ENCODE measurements at regions not wholly inside any gene's neighbourhood (a gene's known extent, or its start where the extent isn't known, plus 50 kb on each side); places are given as distances from the start of the nearest gene placed in this dataset.
"Not testable (repeated sequence)": the region's sequence is repeated elsewhere in the genome, so short reads cannot be mapped to it uniquely, and the experiment has no call there.

DNA sequence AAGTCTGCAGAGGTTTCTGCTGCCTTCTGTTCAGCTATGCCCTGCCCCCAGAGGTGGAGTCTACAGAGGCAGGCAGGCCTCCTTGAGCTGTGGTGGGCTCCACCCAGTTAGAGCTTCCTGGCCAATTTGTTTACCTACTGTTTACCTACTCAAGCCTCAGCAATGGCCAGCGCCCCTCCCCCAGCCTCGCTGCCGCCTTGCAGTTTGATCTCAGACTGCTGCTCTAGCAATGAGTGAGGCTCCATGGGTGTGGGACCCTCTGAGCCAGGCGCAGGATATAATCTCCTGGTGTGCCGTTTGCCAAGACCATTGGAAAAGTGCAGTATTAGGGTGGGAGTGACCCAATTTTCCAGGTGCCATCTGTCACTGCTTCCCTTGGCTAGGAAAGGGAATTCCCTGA is 1024.9 kb downstream of the PRIM2 start:
- not testable (repeated sequence) for H3K79me1 ChIP-seq (ENCODE audit: low read depth, low read length); H3K14ac ChIP-seq (ENCODE audit: low read length); H3K4me1 ChIP-seq (ENCODE audit: control insufficient read depth in 2 of 2, insufficient read depth in 1 of 2, low read depth in 1 of 2, low read length in 2 of 2); H2AK5ac ChIP-seq (ENCODE audit: low read depth, low read length); H2BK120ac ChIP-seq (ENCODE audit: low read depth, low read length); DNase-seq (ENCODE audit: low spot score); H2AFZ ChIP-seq (ENCODE audit: low read length); H3K9me3 ChIP-seq (replicated peaks in 1 of 2; ENCODE audit: control insufficient read depth in 2 of 2, insufficient read depth in 1 of 2, low read depth in 1 of 2, low read length in 2 of 2); H3K27me3 ChIP-seq (ENCODE audit: control insufficient read depth in 3 of 3, insufficient read depth in 3 of 3, low read depth in 1 of 3, low read length in 3 of 3); H4K8ac ChIP-seq (ENCODE audit: low read depth, low read length); H2BK12ac ChIP-seq (ENCODE audit: low read length); H4K91ac ChIP-seq (ENCODE audit: low read depth, low read length, poor library complexity); H3K27ac ChIP-seq (replicated peaks; ENCODE audit: low read length); H2BK15ac ChIP-seq (ENCODE audit: low read length); H3K18ac ChIP-seq (ENCODE audit: low read length); H3K4ac ChIP-seq (ENCODE audit: low read length); H3K4me3 ChIP-seq (ENCODE audit: low read length in 2 of 2); H3K4me2 ChIP-seq (ENCODE audit: insufficient read depth, low read length, poor library complexity, severe bottlenecking); H3K36me3 ChIP-seq (replicated peaks in 1 of 2; ENCODE audit: control insufficient read depth in 2 of 2, insufficient read depth in 2 of 2, low read length in 2 of 2); H3K9ac ChIP-seq (ENCODE audit: low read depth, low read length, poor library complexity); H2BK5ac ChIP-seq (ENCODE audit: low read length); H3K23ac ChIP-seq (ENCODE audit: low read depth, low read length, poor library complexity)
- WGBS, 2 donors (ENCODE audit: extremely low coverage in 2 of 2, insufficient read length in 2 of 2, insufficient replicate concordance in 1 of 2): no CpG with 5 or more reads among the region's 5 CpGs

DNA sequence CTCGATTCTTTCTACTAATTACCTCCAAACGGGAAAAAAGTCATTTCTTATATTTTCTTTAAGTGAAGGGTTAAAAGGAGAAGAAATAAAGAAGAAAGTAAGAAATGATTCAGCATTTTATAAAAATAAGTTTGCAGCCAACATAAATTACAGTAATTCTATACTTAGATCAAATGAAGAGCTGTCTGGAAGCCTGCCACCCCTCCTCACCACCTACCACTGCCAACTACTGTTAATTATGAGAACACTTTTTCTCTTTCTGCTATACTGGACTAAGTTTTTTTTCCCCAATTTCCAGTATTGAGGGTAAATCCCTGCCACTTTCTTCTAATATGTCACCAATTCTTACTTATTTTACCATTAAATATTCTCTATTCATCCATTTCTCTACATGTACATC is 1030.1 kb downstream of the PRIM2 start:
- not testable (repeated sequence) for H3K23ac ChIP-seq (ENCODE audit: low read depth, low read length, poor library complexity); H2BK15ac ChIP-seq (ENCODE audit: low read length); H3K9me3 ChIP-seq (replicated peaks in 1 of 2; ENCODE audit: control insufficient read depth in 2 of 2, insufficient read depth in 1 of 2, low read depth in 1 of 2, low read length in 2 of 2); H3K18ac ChIP-seq (ENCODE audit: low read length); H2BK12ac ChIP-seq (ENCODE audit: low read length); H3K36me3 ChIP-seq (replicated peaks in 1 of 2; ENCODE audit: control insufficient read depth in 2 of 2, insufficient read depth in 2 of 2, low read length in 2 of 2); H3K4me2 ChIP-seq (ENCODE audit: insufficient read depth, low read length, poor library complexity, severe bottlenecking); H3K4me1 ChIP-seq (ENCODE audit: control insufficient read depth in 2 of 2, insufficient read depth in 1 of 2, low read depth in 1 of 2, low read length in 2 of 2); H2AFZ ChIP-seq (ENCODE audit: low read length); H3K4me3 ChIP-seq (ENCODE audit: low read length in 2 of 2); H3K27me3 ChIP-seq (ENCODE audit: control insufficient read depth in 3 of 3, insufficient read depth in 3 of 3, low read depth in 1 of 3, low read length in 3 of 3); H2BK120ac ChIP-seq (ENCODE audit: low read depth, low read length); H3K4ac ChIP-seq (ENCODE audit: low read length); H3K27ac ChIP-seq (replicated peaks; ENCODE audit: low read length); DNase-seq (ENCODE audit: low spot score); H4K8ac ChIP-seq (ENCODE audit: low read depth, low read length); H3K14ac ChIP-seq (ENCODE audit: low read length); H3K9ac ChIP-seq (ENCODE audit: low read depth, low read length, poor library complexity); H4K91ac ChIP-seq (ENCODE audit: low read depth, low read length, poor library complexity); H2BK5ac ChIP-seq (ENCODE audit: low read length); H2AK5ac ChIP-seq (ENCODE audit: low read depth, low read length); H3K79me1 ChIP-seq (ENCODE audit: low read depth, low read length)
- WGBS, 2 donors (ENCODE audit: extremely low coverage in 2 of 2, insufficient read length in 2 of 2, insufficient replicate concordance in 1 of 2): no CpG with 5 or more reads among the region's 2 CpGs

DNA sequence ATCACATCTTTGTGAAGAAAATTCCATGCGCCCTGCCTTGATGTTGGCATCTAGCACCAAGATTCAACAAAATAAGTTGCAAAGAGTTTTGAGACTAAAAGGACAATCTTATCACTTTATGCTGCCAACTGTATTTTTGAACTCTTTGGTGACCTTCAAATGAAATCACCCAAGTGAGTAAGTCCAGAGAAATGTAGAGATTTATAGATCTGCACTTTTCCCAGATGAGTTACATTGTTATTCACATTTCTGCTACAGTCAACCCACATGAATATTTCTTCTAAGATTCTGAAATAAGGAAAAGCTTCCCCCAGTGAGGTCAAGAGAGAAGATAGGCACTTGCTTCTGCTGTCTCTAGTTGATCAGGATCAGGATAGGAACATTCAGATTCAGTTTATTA is 1034.2 kb downstream of the PRIM2 start:
- no CpG with 5 or more reads among the region's 1 CpG for WGBS, 2 donors (ENCODE audit: extremely low coverage in 2 of 2, insufficient read length in 2 of 2, insufficient replicate concordance in 1 of 2)
- H2AK5ac ChIP-seq (ENCODE audit: low read depth, low read length); H3K79me1 ChIP-seq (ENCODE audit: low read depth, low read length); H3K23ac ChIP-seq (ENCODE audit: low read depth, low read length, poor library complexity); H3K18ac ChIP-seq (ENCODE audit: low read length); H4K8ac ChIP-seq (ENCODE audit: low read depth, low read length); H3K4me3 ChIP-seq (ENCODE audit: low read length in 2 of 2); H2BK5ac ChIP-seq (ENCODE audit: low read length); H3K9ac ChIP-seq (ENCODE audit: low read depth, low read length, poor library complexity); H3K4ac ChIP-seq (ENCODE audit: low read length); H3K4me1 ChIP-seq (ENCODE audit: control insufficient read depth in 2 of 2, insufficient read depth in 1 of 2, low read depth in 1 of 2, low read length in 2 of 2); H3K27ac ChIP-seq (replicated peaks; ENCODE audit: low read length); H2BK120ac ChIP-seq (ENCODE audit: low read depth, low read length); DNase-seq (ENCODE audit: low spot score); H2BK12ac ChIP-seq (ENCODE audit: low read length); H3K14ac ChIP-seq (ENCODE audit: low read length); H2AFZ ChIP-seq (ENCODE audit: low read length); H3K36me3 ChIP-seq (replicated peaks in 1 of 2; ENCODE audit: control insufficient read depth in 2 of 2, insufficient read depth in 2 of 2, low read length in 2 of 2); H3K27me3 ChIP-seq (ENCODE audit: control insufficient read depth in 3 of 3, insufficient read depth in 3 of 3, low read depth in 1 of 3, low read length in 3 of 3); H3K9me3 ChIP-seq (replicated peaks in 1 of 2; ENCODE audit: control insufficient read depth in 2 of 2, insufficient read depth in 1 of 2, low read depth in 1 of 2, low read length in 2 of 2); H2BK15ac ChIP-seq (ENCODE audit: low read length); H4K91ac ChIP-seq (ENCODE audit: low read depth, low read length, poor library complexity); H3K4me2 ChIP-seq (ENCODE audit: insufficient read depth, low read length, poor library complexity, severe bottlenecking): not testable (repeated sequence)

DNA sequence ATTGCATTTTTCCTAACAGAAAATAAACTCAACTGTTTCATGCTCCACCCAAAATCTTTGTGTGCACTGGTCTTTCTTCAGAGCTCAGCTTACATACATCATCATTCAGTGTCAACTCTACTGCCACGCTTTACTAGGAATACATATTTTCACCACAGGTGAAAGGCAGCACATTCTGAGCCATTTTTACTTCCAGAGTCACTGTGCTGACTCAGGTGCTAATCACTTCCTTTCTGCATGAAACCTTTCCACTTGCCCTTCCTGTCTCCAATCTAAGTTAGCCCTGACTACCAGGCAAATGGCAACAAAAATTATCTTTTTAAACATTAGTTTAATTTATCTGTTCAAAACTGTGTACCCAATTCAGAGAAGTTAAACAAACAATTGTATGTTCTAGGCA is 1041.0 kb downstream of the PRIM2 start:
- H3K79me1 ChIP-seq (ENCODE audit: low read depth, low read length); H3K4me2 ChIP-seq (ENCODE audit: insufficient read depth, low read length, poor library complexity, severe bottlenecking); DNase-seq (ENCODE audit: low spot score); H2AFZ ChIP-seq (ENCODE audit: low read length); H4K91ac ChIP-seq (ENCODE audit: low read depth, low read length, poor library complexity); H3K18ac ChIP-seq (ENCODE audit: low read length); H3K36me3 ChIP-seq (replicated peaks in 1 of 2; ENCODE audit: control insufficient read depth in 2 of 2, insufficient read depth in 2 of 2, low read length in 2 of 2); H2BK5ac ChIP-seq (ENCODE audit: low read length); H3K4ac ChIP-seq (ENCODE audit: low read length); H3K27me3 ChIP-seq (ENCODE audit: control insufficient read depth in 3 of 3, insufficient read depth in 3 of 3, low read depth in 1 of 3, low read length in 3 of 3); H3K4me3 ChIP-seq (ENCODE audit: low read length in 2 of 2); H3K9me3 ChIP-seq (replicated peaks in 1 of 2; ENCODE audit: control insufficient read depth in 2 of 2, insufficient read depth in 1 of 2, low read depth in 1 of 2, low read length in 2 of 2); H3K4me1 ChIP-seq (ENCODE audit: control insufficient read depth in 2 of 2, insufficient read depth in 1 of 2, low read depth in 1 of 2, low read length in 2 of 2); H3K9ac ChIP-seq (ENCODE audit: low read depth, low read length, poor library complexity); H2AK5ac ChIP-seq (ENCODE audit: low read depth, low read length); H3K23ac ChIP-seq (ENCODE audit: low read depth, low read length, poor library complexity); H2BK120ac ChIP-seq (ENCODE audit: low read depth, low read length); H4K8ac ChIP-seq (ENCODE audit: low read depth, low read length); H2BK12ac ChIP-seq (ENCODE audit: low read length); H3K27ac ChIP-seq (replicated peaks; ENCODE audit: low read length); H2BK15ac ChIP-seq (ENCODE audit: low read length); H3K14ac ChIP-seq (ENCODE audit: low read length): not testable (repeated sequence)
- no CpG with 5 or more reads among the region's 1 CpG for WGBS, 2 donors (ENCODE audit: extremely low coverage in 2 of 2, insufficient read length in 2 of 2, insufficient replicate concordance in 1 of 2)
